ENCODE measurements at regions not wholly inside any gene's neighbourhood (a gene's known extent, or its start where the extent isn't known, plus 50 kb on each side); places are given as distances from the start of the nearest gene placed in this dataset.
"Not testable (repeated sequence)": the region's sequence is repeated elsewhere in the genome, so short reads cannot be mapped to it uniquely, and the experiment has no call there.

- Histone ChIP-seq H3K27me3 (ENCODE audit: control insufficient read depth, insufficient read depth, low read length) (no peaks in the 10 kb centered on the region), H3K4me3 (ENCODE audit: low read length in 3 of 3) (no peak overlapping the region), H3K9ac (ENCODE audit: low read length in 3 of 3) (no peak overlapping the region), H3K27ac (ENCODE audit: low read depth in 2 of 2, low read length in 2 of 2) (no peak overlapping the region), H3K9me3 (ENCODE audit: control insufficient read depth in 2 of 3, insufficient read depth in 1 of 3, low read length in 3 of 3) (no peaks in the 10 kb centered on the region), H3K4me1 (ENCODE audit: control insufficient read depth in 2 of 3, insufficient read depth in 2 of 3, low read depth in 1 of 3, low read length in 3 of 3) (no peaks in the 10 kb centered on the region), H3K36me3 (ENCODE audit: control insufficient read depth in 2 of 3, insufficient read depth in 3 of 3, low read length in 3 of 3) (no peaks in the 10 kb centered on the region)
- intact Hi-C loops (cut with DNase I), result no loop called here
- TF ChIP-seq, protein P1, sequence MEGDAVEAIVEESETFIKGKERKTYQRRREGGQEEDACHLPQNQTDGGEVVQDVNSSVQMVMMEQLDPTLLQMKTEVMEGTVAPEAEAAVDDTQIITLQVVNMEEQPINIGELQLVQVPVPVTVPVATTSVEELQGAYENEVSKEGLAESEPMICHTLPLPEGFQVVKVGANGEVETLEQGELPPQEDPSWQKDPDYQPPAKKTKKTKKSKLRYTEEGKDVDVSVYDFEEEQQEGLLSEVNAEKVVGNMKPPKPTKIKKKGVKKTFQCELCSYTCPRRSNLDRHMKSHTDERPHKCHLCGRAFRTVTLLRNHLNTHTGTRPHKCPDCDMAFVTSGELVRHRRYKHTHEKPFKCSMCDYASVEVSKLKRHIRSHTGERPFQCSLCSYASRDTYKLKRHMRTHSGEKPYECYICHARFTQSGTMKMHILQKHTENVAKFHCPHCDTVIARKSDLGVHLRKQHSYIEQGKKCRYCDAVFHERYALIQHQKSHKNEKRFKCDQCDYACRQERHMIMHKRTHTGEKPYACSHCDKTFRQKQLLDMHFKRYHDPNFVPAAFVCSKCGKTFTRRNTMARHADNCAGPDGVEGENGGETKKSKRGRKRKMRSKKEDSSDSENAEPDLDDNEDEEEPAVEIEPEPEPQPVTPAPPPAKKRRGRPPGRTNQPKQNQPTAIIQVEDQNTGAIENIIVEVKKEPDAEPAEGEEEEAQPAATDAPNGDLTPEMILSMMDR (IDR thresholded peaks at IDR 0.05; ENCODE audit: borderline replicate concordance, extremely low read depth, insufficient read depth), result no peak
- DNase-seq (no peak), FAIRE-seq (no peak)
Measured at GRCh38 chr2:57698392-57698791, 348.2 kb upstream of the VRK2 start.

GRCh38 chr2:57698935-57699449 lies 347.6 kb upstream of the VRK2 start:
- intact Hi-C loops (cut with DNase I), result no loop called here
- no peaks in the 10 kb centered on the region for H3K9me3 ChIP-seq (ENCODE audit: control insufficient read depth in 2 of 3, insufficient read depth in 1 of 3, low read length in 3 of 3)
- TF ChIP-seq, protein P1 (IDR thresholded peaks at IDR 0.05; ENCODE audit: borderline replicate concordance, extremely low read depth, insufficient read depth), result no peak
- H3K36me3 ChIP-seq (ENCODE audit: control insufficient read depth in 2 of 3, insufficient read depth in 3 of 3, low read length in 3 of 3), result no peaks in the 10 kb centered on the region
- no peak for FAIRE-seq
- H3K27me3 ChIP-seq (ENCODE audit: control insufficient read depth, insufficient read depth, low read length), result no peaks in the 10 kb centered on the region
- no peak for DNase-seq
- no peak overlapping the region for H3K4me3 ChIP-seq (ENCODE audit: low read length in 3 of 3)
- H3K9ac ChIP-seq (ENCODE audit: low read length in 3 of 3), result no peak overlapping the region
- H3K27ac ChIP-seq (ENCODE audit: low read depth in 2 of 2, low read length in 2 of 2), result no peak overlapping the region
- no peaks in the 10 kb centered on the region for H3K4me1 ChIP-seq (ENCODE audit: control insufficient read depth in 2 of 3, insufficient read depth in 2 of 3, low read depth in 1 of 3, low read length in 3 of 3)

GRCh38 chr2:57701391-57701791 lies 345.2 kb upstream of the VRK2 start:
- TF ChIP-seq, protein P1 (IDR thresholded peaks at IDR 0.05; ENCODE audit: borderline replicate concordance, extremely low read depth, insufficient read depth), result no peak
- no peak overlapping the region for H3K9ac ChIP-seq (ENCODE audit: low read length in 3 of 3)
- FAIRE-seq (no peak), DNase-seq (no peak)
- no peaks in the 10 kb centered on the region for H3K27me3 ChIP-seq (ENCODE audit: control insufficient read depth, insufficient read depth, low read length)
- no peaks in the 10 kb centered on the region for H3K4me1 ChIP-seq (ENCODE audit: control insufficient read depth in 2 of 3, insufficient read depth in 2 of 3, low read depth in 1 of 3, low read length in 3 of 3)
- H3K27ac ChIP-seq (ENCODE audit: low read depth in 2 of 2, low read length in 2 of 2), result no peak overlapping the region
- intact Hi-C loops (cut with DNase I), result no loop called here
- no peak overlapping the region for H3K4me3 ChIP-seq (ENCODE audit: low read length in 3 of 3)
- no peaks in the 10 kb centered on the region for H3K36me3 ChIP-seq (ENCODE audit: control insufficient read depth in 2 of 3, insufficient read depth in 3 of 3, low read length in 3 of 3)
- no peaks in the 10 kb centered on the region for H3K9me3 ChIP-seq (ENCODE audit: control insufficient read depth in 2 of 3, insufficient read depth in 1 of 3, low read length in 3 of 3)

- TF ChIP-seq, protein P1 (IDR thresholded peaks at IDR 0.05; ENCODE audit: borderline replicate concordance, extremely low read depth, insufficient read depth), result no peak
- Histone ChIP-seq H3K4me1 (ENCODE audit: control insufficient read depth in 2 of 3, insufficient read depth in 2 of 3, low read depth in 1 of 3, low read length in 3 of 3) (no peaks in the 10 kb centered on the region), H3K9me3 (ENCODE audit: control insufficient read depth in 2 of 3, insufficient read depth in 1 of 3, low read length in 3 of 3) (no peaks in the 10 kb centered on the region), H3K36me3 (ENCODE audit: control insufficient read depth in 2 of 3, insufficient read depth in 3 of 3, low read length in 3 of 3) (no peaks in the 10 kb centered on the region), H3K27me3 (ENCODE audit: control insufficient read depth, insufficient read depth, low read length) (no peaks in the 10 kb centered on the region), H3K9ac (ENCODE audit: low read length in 3 of 3) (no peak overlapping the region), H3K4me3 (ENCODE audit: low read length in 3 of 3) (no peak overlapping the region), H3K27ac (ENCODE audit: low read depth in 2 of 2, low read length in 2 of 2) (no peak overlapping the region)
- FAIRE-seq (no peak), DNase-seq (no peak)
- intact Hi-C loops (cut with DNase I), result no loop called here
Measured at GRCh38 chr2:57703407-57703806, 343.2 kb upstream of the VRK2 start.

DNA sequence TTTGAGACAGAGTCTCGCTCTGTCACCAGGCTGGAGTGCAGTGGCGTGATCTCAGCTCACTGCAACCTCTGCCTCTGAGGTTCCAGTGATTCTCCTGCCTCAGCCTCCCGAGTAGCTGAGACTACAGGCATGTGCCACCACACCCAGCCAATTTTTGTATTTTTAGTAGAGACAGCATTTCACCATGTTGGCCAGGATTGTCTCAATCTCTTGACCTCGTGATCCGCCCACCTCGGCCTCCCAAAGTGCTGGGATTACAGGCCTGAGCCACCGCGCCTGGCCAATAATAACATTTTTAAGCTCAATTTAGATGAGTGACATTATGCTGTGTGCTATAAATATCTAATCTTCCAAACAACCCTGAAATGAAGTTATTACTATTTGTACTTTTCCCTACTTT lies 338.8 kb upstream of the VRK2 start:
- H3K4me1 ChIP-seq (ENCODE audit: control insufficient read depth in 2 of 3, insufficient read depth in 2 of 3, low read depth in 1 of 3, low read length in 3 of 3); H3K9ac ChIP-seq (ENCODE audit: low read length in 3 of 3); H3K9me3 ChIP-seq (ENCODE audit: control insufficient read depth in 2 of 3, insufficient read depth in 1 of 3, low read length in 3 of 3); H3K27ac ChIP-seq (ENCODE audit: low read depth in 2 of 2, low read length in 2 of 2); intact Hi-C loops (cut with DNase I); FAIRE-seq; H3K4me3 ChIP-seq (ENCODE audit: low read length in 3 of 3); H3K27me3 ChIP-seq (ENCODE audit: control insufficient read depth, insufficient read depth, low read length); DNase-seq; H3K36me3 ChIP-seq (ENCODE audit: control insufficient read depth in 2 of 3, insufficient read depth in 3 of 3, low read length in 3 of 3): not testable (repeated sequence)

Data from kidney (tissue), 13 donors.